Choroid plexus epithelial cell (primary cell): ENCODE measurements at regions not wholly inside any gene's neighbourhood (a gene's known extent, or its start where the extent isn't known, plus 50 kb on each side); places are given as distances from the start of the nearest gene placed in this dataset.

ENCODE experiments used
- DNase-seq: peaks from one replicate; pipeline ENCODE4 v3.0.0-alpha.2; 2010; ENCODE audit warnings: low read depth
- H3K4me3 ChIP-seq: 2 replicates; pipeline ENCODE4 v1.5.1; 2011; ENCODE audit warnings: low read depth, mild to moderate bottlenecking, control low read depth, low read length, moderate library complexity
- TF ChIP-seq, protein P1 (sequence below): conservative IDR thresholded peaks from 2 replicates; pipeline ENCODE4 v1.5.1; 2011; ENCODE audit warnings: low read depth, mild to moderate bottlenecking, control low read depth, inconsistent platforms, low read length, moderate library complexity

DNA sequence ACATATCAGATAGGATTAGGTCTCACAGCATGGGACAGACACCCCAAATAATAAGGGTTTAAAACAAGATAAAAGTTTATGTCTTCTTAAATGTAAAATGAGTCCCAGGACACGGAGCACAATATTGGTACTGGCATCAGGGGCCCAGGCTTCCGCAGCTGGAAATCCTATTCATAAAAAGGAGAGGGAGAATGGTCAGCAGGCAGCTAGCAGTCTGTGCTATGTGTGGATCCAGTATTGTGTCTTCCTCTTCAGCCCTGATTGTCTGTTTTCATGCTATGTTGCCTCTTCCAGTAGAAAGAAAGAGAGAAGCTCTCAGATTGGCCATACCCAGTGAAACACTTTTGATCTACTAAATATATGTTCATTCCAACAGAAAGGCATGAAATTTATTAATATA lies 319.3 kb upstream of the SLCO3A1 start:
- H3K4me3 ChIP-seq, result no peak overlapping the region
- no peak for DNase-seq
- TF ChIP-seq, protein P1, sequence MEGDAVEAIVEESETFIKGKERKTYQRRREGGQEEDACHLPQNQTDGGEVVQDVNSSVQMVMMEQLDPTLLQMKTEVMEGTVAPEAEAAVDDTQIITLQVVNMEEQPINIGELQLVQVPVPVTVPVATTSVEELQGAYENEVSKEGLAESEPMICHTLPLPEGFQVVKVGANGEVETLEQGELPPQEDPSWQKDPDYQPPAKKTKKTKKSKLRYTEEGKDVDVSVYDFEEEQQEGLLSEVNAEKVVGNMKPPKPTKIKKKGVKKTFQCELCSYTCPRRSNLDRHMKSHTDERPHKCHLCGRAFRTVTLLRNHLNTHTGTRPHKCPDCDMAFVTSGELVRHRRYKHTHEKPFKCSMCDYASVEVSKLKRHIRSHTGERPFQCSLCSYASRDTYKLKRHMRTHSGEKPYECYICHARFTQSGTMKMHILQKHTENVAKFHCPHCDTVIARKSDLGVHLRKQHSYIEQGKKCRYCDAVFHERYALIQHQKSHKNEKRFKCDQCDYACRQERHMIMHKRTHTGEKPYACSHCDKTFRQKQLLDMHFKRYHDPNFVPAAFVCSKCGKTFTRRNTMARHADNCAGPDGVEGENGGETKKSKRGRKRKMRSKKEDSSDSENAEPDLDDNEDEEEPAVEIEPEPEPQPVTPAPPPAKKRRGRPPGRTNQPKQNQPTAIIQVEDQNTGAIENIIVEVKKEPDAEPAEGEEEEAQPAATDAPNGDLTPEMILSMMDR, result no peak

DNA sequence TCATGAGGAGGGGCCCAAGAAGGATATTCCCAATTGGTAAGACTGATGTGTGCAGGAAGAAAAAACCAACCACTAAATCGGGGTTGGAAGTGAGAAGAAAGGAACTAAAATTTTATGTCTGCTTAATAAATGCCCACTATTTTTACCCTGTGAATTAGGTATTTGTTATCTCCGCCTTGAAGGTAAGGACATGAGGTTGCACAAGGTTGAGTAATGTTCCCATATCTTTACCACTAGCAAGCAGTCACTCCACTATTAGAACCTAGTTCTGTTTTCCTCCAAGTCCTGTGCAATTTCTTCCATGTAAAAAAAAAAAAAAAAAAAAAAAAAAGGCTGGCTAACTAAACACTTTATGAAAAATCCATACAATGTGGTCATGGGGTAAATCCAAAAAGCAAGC lies 318.5 kb upstream of the SLCO3A1 start:
- no peak overlapping the region for H3K4me3 ChIP-seq

DNA sequence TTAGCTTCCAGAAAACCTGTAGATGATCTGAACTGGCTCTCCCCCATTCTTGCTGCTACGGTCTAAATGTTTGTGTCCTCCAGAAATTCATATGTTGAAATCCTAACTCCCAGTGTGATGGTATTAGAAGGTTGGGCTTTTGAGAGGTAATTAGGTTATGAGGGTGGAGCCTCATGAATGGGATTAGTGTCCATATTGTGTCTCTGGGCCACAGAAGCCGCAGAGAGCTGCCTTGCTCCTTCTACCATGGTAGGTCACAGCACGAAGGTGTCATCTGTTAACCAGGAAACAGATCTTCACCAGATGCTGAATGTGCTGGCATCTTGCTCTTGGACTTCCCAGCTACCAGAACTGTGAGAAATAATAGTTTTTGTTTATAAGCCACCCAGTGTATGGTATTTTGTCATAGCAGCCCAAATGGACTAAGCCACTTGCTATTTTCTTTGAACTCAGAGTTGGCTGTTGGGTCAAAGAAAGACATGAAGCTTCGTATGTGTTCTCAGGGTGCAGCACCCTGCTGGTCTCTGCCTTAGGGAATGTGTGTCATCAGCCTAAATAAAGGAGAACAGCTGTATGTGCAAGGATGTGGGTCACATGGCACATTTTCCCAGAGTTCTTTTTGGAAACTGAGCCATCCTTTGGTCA lies 317.5 kb upstream of the SLCO3A1 start:
- DNase-seq, result no peak
- no peak overlapping the region for H3K4me3 ChIP-seq
- TF ChIP-seq, protein P1, result no peak

More for the DNA sequence above, 318.5 kb upstream of the SLCO3A1 start:
- TF ChIP-seq, protein P1, result no peak
- no peak for DNase-seq

DNA sequence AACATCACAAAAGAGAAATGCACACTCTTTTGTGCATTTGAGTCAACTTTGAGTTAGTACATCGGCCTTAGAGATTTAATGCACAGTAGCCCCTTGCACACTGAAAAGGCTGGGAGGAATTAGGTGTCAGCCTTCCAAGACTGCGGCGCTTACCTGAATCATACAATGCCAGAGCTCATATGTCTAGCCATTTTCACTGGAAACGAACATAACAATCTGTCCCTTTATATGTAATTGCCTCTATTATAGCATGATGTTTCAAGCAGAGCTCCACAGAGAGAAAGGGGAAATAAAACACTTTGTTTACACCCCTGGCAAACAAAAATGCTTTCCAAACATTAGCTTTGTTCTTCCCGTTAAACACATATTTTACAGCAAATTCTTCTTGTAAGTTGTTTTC lies 315.7 kb upstream of the SLCO3A1 start:
- DNase-seq, result no peak
- no peak overlapping the region for H3K4me3 ChIP-seq
- TF ChIP-seq, protein P1, result no peak

DNA sequence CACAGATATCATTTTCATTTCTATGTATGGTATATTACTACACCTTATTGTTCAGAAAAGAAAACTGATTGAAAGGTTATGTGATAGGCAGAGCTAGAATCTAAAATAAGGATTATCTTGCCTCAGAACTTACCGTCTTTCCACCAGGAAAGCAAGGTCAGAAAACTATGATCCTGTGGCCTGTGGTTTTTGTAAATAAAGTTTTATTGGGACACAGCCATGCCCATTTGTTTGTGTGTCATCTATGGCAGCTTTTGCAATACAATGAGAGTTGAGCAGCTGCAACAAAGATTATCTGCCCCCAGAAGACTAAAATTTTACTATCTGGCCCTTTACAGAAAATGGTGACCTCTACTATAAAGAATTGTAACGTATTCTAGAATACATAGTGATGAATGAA lies 314.7 kb upstream of the SLCO3A1 start:
- TF ChIP-seq, protein P1, result no peak
- H3K4me3 ChIP-seq, result no peak overlapping the region

DNA sequence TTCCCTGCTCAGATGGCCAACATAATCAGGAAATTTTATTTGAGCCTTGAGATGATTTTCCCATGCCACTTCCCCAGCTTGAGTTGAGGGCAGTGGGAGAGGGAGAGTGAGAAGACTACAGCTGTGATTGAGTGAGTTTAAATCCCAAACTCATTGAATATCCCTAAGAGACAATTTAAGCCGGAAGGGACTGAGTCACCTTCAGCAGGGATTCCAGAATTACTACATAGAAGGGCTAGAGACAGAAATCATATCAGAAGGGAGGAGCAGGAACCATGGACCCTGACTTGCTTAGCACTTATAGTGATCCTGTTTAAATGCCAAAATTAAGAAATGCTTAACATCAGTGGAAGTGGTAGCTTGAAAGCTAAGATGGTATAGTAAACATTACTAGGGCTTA lies 312.2 kb upstream of the SLCO3A1 start:
- TF ChIP-seq, protein P1, result no peak
- no peak overlapping the region for H3K4me3 ChIP-seq
- no peak for DNase-seq

More for the DNA sequence above, 314.7 kb upstream of the SLCO3A1 start:
- DNase-seq, result no peak

DNA sequence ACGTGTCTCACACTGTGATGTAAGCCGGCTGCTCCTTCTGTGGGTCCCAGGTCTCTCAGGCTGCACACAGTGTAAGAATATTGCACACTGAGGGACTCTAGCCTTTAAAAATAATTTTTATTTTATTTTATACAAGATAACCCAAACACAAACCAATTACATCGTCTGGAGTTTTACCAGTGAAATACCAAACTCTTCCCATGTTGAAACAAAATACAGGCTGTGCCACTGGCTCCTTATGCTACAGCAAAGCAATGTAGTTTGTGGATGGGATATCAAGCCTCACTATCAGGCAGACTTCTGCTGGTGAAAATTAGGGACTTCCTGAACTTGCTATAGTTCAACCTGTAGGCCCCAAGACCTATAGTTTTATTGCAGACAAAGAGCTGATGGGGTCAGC lies 311.3 kb upstream of the SLCO3A1 start:
- no peak for DNase-seq
- H3K4me3 ChIP-seq, result no peak overlapping the region
- TF ChIP-seq, protein P1, result no peak
